ENCODE measurements at regions not wholly inside any gene's neighbourhood (a gene's known extent, or its start where the extent isn't known, plus 50 kb on each side); places are given as distances from the start of the nearest gene placed in this dataset.
"Not testable (repeated sequence)": the region's sequence is repeated elsewhere in the genome, so short reads cannot be mapped to it uniquely, and the experiment has no call there.

- no peaks in the 10 kb centered on the region for H3K36me3 Mint-ChIP-seq (ENCODE audit: low read depth)
- DNase-seq (ENCODE audit: low read depth, low spot score), result no peak
- no peak overlapping the region for H3K27ac Mint-ChIP-seq (ENCODE audit: unreplicated experiment)
- H3K9me3 Mint-ChIP-seq, result no peaks in the 10 kb centered on the region
- no peak for TF ChIP-seq CTCF (conservative IDR thresholded peaks at IDR 0.05)
- no peaks in the 10 kb centered on the region for H3K4me1 Mint-ChIP-seq
- no peak overlapping the region for H3K4me3 Mint-ChIP-seq
- no peaks in the 10 kb centered on the region for H3K27me3 Mint-ChIP-seq (ENCODE audit: low read depth)
Measured at GRCh38 chr7:80008039-80008438, 126.6 kb upstream of the GNAI1 start.

- no peak for DNase-seq (ENCODE audit: low read depth, low spot score)
- Mint-ChIP-seq H3K4me3 (no peak overlapping the region), H3K36me3 (ENCODE audit: low read depth) (no peaks in the 10 kb centered on the region), H3K9me3 (no peaks in the 10 kb centered on the region), H3K4me1 (no peaks in the 10 kb centered on the region), H3K27me3 (ENCODE audit: low read depth) (no peaks in the 10 kb centered on the region), H3K27ac (ENCODE audit: unreplicated experiment) (no peak overlapping the region)
- no peak for TF ChIP-seq CTCF (conservative IDR thresholded peaks at IDR 0.05)
Measured at GRCh38 chr7:80002865-80003264, 131.8 kb upstream of the GNAI1 start.

GRCh38 chr7:79998363-79998762 is 136.3 kb upstream of the GNAI1 start:
- Mint-ChIP-seq H3K4me3 (no peak overlapping the region), H3K4me1 (no peaks in the 10 kb centered on the region), H3K9me3 (no peaks in the 10 kb centered on the region), H3K36me3 (ENCODE audit: low read depth) (no peaks in the 10 kb centered on the region), H3K27ac (ENCODE audit: unreplicated experiment) (no peak overlapping the region), H3K27me3 (ENCODE audit: low read depth) (no peaks in the 10 kb centered on the region)
- no peak for DNase-seq (ENCODE audit: low read depth, low spot score)
- TF ChIP-seq CTCF (conservative IDR thresholded peaks at IDR 0.05), result no peak

GRCh38 chr7:79997345-79997744 is 137.3 kb upstream of the GNAI1 start:
- Mint-ChIP-seq H3K4me1 (no peaks in the 10 kb centered on the region), H3K27ac (ENCODE audit: unreplicated experiment) (no peak overlapping the region), H3K9me3 (no peaks in the 10 kb centered on the region), H3K27me3 (ENCODE audit: low read depth) (no peaks in the 10 kb centered on the region), H3K4me3 (no peak overlapping the region), H3K36me3 (ENCODE audit: low read depth) (no peaks in the 10 kb centered on the region)
- no peak for TF ChIP-seq CTCF (conservative IDR thresholded peaks at IDR 0.05)
- DNase-seq (ENCODE audit: low read depth, low spot score), result no peak

GRCh38 chr7:79995741-79996140 is 138.9 kb upstream of the GNAI1 start:
- DNase-seq (ENCODE audit: low read depth, low spot score); H3K36me3 Mint-ChIP-seq (ENCODE audit: low read depth); H3K27ac Mint-ChIP-seq (ENCODE audit: unreplicated experiment); H3K4me3 Mint-ChIP-seq; H3K9me3 Mint-ChIP-seq; H3K4me1 Mint-ChIP-seq; H3K27me3 Mint-ChIP-seq (ENCODE audit: low read depth): not testable (repeated sequence)

GRCh38 chr7:79988653-79989052 is 146.0 kb upstream of the GNAI1 start:
- Mint-ChIP-seq H3K4me1 (no peaks in the 10 kb centered on the region), H3K36me3 (ENCODE audit: low read depth) (no peaks in the 10 kb centered on the region), H3K9me3 (no peaks in the 10 kb centered on the region), H3K27ac (ENCODE audit: unreplicated experiment) (no peak overlapping the region), H3K27me3 (ENCODE audit: low read depth) (no peaks in the 10 kb centered on the region), H3K4me3 (no peak overlapping the region)
- TF ChIP-seq CTCF (conservative IDR thresholded peaks at IDR 0.05), result no peak
- no peak for DNase-seq (ENCODE audit: low read depth, low spot score)
